DOHH2 (cell line): ENCODE measurements at regions not wholly inside any gene's neighbourhood (a gene's known extent, or its start where the extent isn't known, plus 50 kb on each side); places are given as distances from the start of the nearest gene placed in this dataset.

ENCODE experiments used
- H3F3A ChIP-seq: fragments of 200-600 bp; sonication (generic), shearing (Covaris generic); 2 replicates; pipeline ENCODE4 v1.6.0; 2016; ENCODE audit warnings: antibody characterized with exemption, mild to moderate bottlenecking; ENCODE audit not compliant: control insufficient read depth, insufficient read depth
- H3K27ac ChIP-seq: fragments of 200-600 bp; sonication (generic); 2 replicates; pipeline ENCODE4 v1.5.1; 2014; ENCODE audit warnings: low read depth, mild to moderate bottlenecking, low read length, moderate library complexity
- H3K27me3 ChIP-seq: fragments of 200-600 bp; sonication (generic); 2 replicates; pipeline ENCODE4 v1.6.1; 2014; ENCODE audit warnings: mild to moderate bottlenecking, low read length, mixed read lengths; ENCODE audit not compliant: control insufficient read depth
- H3K36me3 ChIP-seq: fragments of 200-600 bp; sonication (generic); 2 replicates; pipeline ENCODE4 v1.6.1; 2014; ENCODE audit warnings: mild to moderate bottlenecking, low read length, moderate library complexity, mixed read lengths; ENCODE audit not compliant: control insufficient read depth
- H3K4me1 ChIP-seq: fragments of 200-600 bp; sonication (generic); 2 replicates; pipeline ENCODE4 v1.6.1; 2014; ENCODE audit warnings: mild to moderate bottlenecking, low read length, mixed read lengths; ENCODE audit not compliant: control insufficient read depth
- H3K4me2 ChIP-seq: fragments of 200-600 bp; sonication (generic); 2 replicates; pipeline ENCODE4 v1.6.0; 2014; ENCODE audit warnings: mild to moderate bottlenecking, low read length, moderate library complexity
- H3K4me3 ChIP-seq: fragments of 200-600 bp; sonication (generic); 2 replicates; pipeline ENCODE4 v1.5.1; 2014; ENCODE audit warnings: mild to moderate bottlenecking, low read length, mixed read lengths
- H3K79me2 ChIP-seq: fragments of 200-600 bp; sonication (generic); 2 replicates; pipeline ENCODE4 v1.6.1; 2014; ENCODE audit warnings: mild to moderate bottlenecking, low read length, mixed read lengths; ENCODE audit not compliant: control insufficient read depth
- H3K9me2 ChIP-seq: fragments of 200-600 bp; sonication (generic); replicated peaks from 2 replicates; pipeline ENCODE4 v1.6.1; 2014; ENCODE audit warnings: mild to moderate bottlenecking, low read length, mixed read lengths; ENCODE audit not compliant: control insufficient read depth
- H3K9me3 ChIP-seq: fragments of 200-600 bp; sonication (generic); 2 replicates; pipeline ENCODE4 v1.6.1; 2014; ENCODE audit warnings: antibody characterized with exemption, low read length, mixed read lengths; ENCODE audit not compliant: control insufficient read depth, insufficient read depth
- H4K20me1 ChIP-seq: fragments of 200-600 bp; sonication (generic); 2 replicates; pipeline ENCODE4 v1.6.0; 2014; ENCODE audit warnings: low read depth, mild to moderate bottlenecking, antibody characterized with exemption, low read length, moderate library complexity; ENCODE audit not compliant: control insufficient read depth, insufficient read depth
- EZH2phosphoT487 ChIP-seq: fragments of 200-600 bp; sonication (generic); IDR thresholded peaks from 2 replicates; pipeline ENCODE4 v1.6.1; 2017; ENCODE audit warnings: borderline replicate concordance, mild to moderate bottlenecking, antibody characterized with exemption, low read length, moderate library complexity, mixed read lengths
- TF ChIP-seq, protein P1 (sequence below): fragments of 200-600 bp; sonication (generic); IDR thresholded peaks from one replicate; pipeline ENCODE4 v1.5.1; 2014; ENCODE audit warnings: antibody characterized with exemption, mild to moderate bottlenecking, low read depth, low read length; ENCODE audit not compliant: poor library complexity, severe bottlenecking

DNA sequence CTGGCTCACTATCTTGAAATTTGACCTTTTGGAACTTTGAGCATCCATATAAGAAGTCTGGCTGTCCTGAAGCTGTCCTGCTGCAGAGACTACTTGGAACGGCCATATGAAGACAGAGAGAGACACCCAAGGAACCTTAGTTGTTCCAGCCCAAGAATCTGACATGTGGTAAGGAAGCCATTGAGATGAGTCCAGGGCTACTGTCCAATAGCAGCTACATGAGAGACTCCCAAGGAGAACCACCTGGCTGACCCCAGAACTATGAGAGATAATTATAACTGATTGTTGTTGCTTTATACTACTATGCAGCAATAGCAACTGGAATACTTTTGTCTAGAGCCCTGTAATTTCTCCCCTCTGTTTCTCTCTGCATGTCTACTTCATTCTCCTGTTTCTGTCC is 234.3 kb upstream of the TANK start:
- no peak overlapping the region for H3K4me3 ChIP-seq
- TF ChIP-seq EZH2phosphoT487: no peak
- TF ChIP-seq, protein P1, sequence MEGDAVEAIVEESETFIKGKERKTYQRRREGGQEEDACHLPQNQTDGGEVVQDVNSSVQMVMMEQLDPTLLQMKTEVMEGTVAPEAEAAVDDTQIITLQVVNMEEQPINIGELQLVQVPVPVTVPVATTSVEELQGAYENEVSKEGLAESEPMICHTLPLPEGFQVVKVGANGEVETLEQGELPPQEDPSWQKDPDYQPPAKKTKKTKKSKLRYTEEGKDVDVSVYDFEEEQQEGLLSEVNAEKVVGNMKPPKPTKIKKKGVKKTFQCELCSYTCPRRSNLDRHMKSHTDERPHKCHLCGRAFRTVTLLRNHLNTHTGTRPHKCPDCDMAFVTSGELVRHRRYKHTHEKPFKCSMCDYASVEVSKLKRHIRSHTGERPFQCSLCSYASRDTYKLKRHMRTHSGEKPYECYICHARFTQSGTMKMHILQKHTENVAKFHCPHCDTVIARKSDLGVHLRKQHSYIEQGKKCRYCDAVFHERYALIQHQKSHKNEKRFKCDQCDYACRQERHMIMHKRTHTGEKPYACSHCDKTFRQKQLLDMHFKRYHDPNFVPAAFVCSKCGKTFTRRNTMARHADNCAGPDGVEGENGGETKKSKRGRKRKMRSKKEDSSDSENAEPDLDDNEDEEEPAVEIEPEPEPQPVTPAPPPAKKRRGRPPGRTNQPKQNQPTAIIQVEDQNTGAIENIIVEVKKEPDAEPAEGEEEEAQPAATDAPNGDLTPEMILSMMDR: no peak
- no peaks in the 10 kb centered on the region for H3K36me3 ChIP-seq
- no peaks in the 10 kb centered on the region for H4K20me1 ChIP-seq
- no peak overlapping the region for H3K4me2 ChIP-seq
- no peaks in the 10 kb centered on the region for H3K4me1 ChIP-seq
- no peaks in the 10 kb centered on the region for H3F3A ChIP-seq
- no peak overlapping the region for H3K27ac ChIP-seq
- no peaks in the 10 kb centered on the region; the same call in 1 of the 2 replicates for H3K27me3 ChIP-seq
- no peaks in the 10 kb centered on the region for H3K79me2 ChIP-seq
- no peaks in the 10 kb centered on the region for H3K9me2 ChIP-seq
- no peaks in the 10 kb centered on the region for H3K9me3 ChIP-seq

DNA sequence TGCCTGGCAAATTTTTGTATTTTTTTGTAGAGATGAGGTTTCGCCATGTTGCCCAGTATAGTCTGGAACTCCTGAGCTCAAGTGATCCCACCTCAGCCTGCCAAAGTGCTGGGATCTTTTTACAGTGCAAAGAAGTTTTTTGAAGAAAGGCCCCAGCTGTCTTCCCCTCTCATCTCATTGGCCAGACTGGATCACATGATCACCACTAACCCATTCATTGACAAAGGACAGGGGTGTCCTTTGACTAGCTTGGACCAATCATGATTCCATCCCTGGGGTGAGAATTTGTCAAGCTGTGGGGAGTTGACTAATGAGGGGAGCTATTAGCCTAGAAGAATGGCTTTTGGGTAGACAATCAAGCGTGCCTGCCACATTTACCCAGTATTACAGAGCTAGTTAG is 232.9 kb upstream of the TANK start:
- TF ChIP-seq, protein P1: no peak
- TF ChIP-seq EZH2phosphoT487: no peak
- Histone ChIP-seq H3K4me3 (no peak overlapping the region), H3K27ac (no peak overlapping the region), H3F3A (no peaks in the 10 kb centered on the region), H3K79me2 (no peaks in the 10 kb centered on the region), H3K4me1 (no peaks in the 10 kb centered on the region), H3K9me3 (no peaks in the 10 kb centered on the region), H3K4me2 (no peak overlapping the region), H4K20me1 (no peaks in the 10 kb centered on the region), H3K36me3 (no peaks in the 10 kb centered on the region), H3K9me2 (no peaks in the 10 kb centered on the region), H3K27me3 (peaks cover 4% of the 10 kb centered on the region)

DNA sequence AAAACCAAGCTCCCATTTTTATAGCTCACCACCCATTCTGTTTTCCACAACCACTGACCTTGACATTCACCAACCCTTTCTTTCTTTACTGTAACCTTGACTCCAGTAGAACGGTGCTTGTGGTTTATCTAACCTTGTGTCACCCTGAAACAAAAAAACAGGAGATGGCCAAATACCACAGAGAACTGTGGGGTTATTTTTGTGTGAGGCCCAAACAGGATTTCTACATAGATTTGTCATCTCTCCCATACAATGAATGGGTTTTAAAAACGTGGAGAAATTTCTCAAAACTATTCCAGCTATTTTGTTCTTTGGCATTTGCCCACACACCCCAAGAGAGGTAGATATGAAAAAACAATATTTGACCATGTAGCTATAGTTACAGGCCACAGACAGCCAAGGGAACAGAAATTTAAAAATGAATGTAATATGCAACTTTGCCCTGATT is 231.3 kb upstream of the TANK start:
- no peak overlapping the region for H3K4me3 ChIP-seq
- no peaks in the 10 kb centered on the region for H3K9me3 ChIP-seq
- H3K27me3 ChIP-seq: peaks cover 4% of the 10 kb centered on the region
- no peaks in the 10 kb centered on the region for H4K20me1 ChIP-seq
- no peaks in the 10 kb centered on the region for H3K4me1 ChIP-seq
- H3K9me2 ChIP-seq: no peaks in the 10 kb centered on the region
- no peaks in the 10 kb centered on the region for H3F3A ChIP-seq
- TF ChIP-seq EZH2phosphoT487: no peak
- TF ChIP-seq, protein P1: no peak
- no peak overlapping the region for H3K4me2 ChIP-seq
- H3K36me3 ChIP-seq: no peaks in the 10 kb centered on the region
- H3K79me2 ChIP-seq: no peaks in the 10 kb centered on the region
- H3K27ac ChIP-seq: no peak overlapping the region
